PC-3 (cell line): ENCODE measurements at regions not wholly inside any gene's neighbourhood (a gene's known extent, or its start where the extent isn't known, plus 50 kb on each side); places are given as distances from the start of the nearest gene placed in this dataset.
A peak's percentile ranks its signal among the peaks of the same experiment; 100 is the strongest.

ENCODE experiments used
- ATAC-seq: fragments of 200-7000 bp; cut with Tn5 transposase; 2 replicates; pipeline ENCODE4 v1.9.1; 2020; ENCODE audit warnings: mild to moderate bottlenecking, moderate library complexity
- BruUV-seq: library from RNA; stranded (reverse); fragments of 400-500 nt; replicated peaks from 2 replicates; lab custom pipeline; 2021; lab: Mats Ljungman, UMichigan
- CTCF ChIA-PET: fragments of 300-600 bp; sonication (Branson Sonifier 250); formaldehyde crosslinking; loops from one replicate; lab custom pipeline; 2022; ENCODE audit warnings: antibody characterized with exemption; lab: Charles Lee
- POLR2A ChIA-PET: fragments of 300-600 bp; sonication (Branson Sonifier 250); formaldehyde crosslinking; loops from one replicate; lab custom pipeline; 2022; ENCODE audit warnings: antibody characterized with exemption; ENCODE audit not compliant: unreplicated experiment; lab: Charles Lee
- DNase-seq: peaks from one replicate; pipeline ENCODE4 v3.0.0-alpha.2; 2015
- H2AFZ ChIP-seq: fragments of 300-600 bp; sonication (generic); 2 replicates; pipeline ENCODE4 v1.6.0; 2016; ENCODE audit warnings: antibody characterized with exemption, low read length
- H3F3A ChIP-seq: fragments of 300-600 bp; sonication (generic); one replicate; pipeline ENCODE4 v1.6.0; 2017; ENCODE audit warnings: antibody characterized with exemption, low read length, control low read depth, mild to moderate bottlenecking; ENCODE audit not compliant: unreplicated experiment
- H3K27ac ChIP-seq: fragments of 300-600 bp; sonication (generic); 2 replicates; pipeline ENCODE4 v1.5.1; 2016; ENCODE audit warnings: mild to moderate bottlenecking, low read length
- H3K27me3 ChIP-seq: fragments of 300-600 bp; sonication (generic); 2 replicates; pipeline ENCODE4 v1.6.1; 2016; ENCODE audit warnings: low read length, mixed read lengths
- H3K36me3 ChIP-seq: fragments of 300-600 bp; sonication (generic); 2 replicates; pipeline ENCODE4 v1.6.1; 2016; ENCODE audit warnings: low read depth, mixed run types, low read length, mixed read lengths
- H3K4me1 ChIP-seq: fragments of 300-600 bp; sonication (generic); 2 replicates; pipeline ENCODE4 v1.5.1; 2016; ENCODE audit warnings: low read length; ENCODE audit not compliant: insufficient read depth
- H3K4me2 ChIP-seq: fragments of 300-600 bp; sonication (generic); 2 replicates; pipeline ENCODE4 v1.6.0; 2016; ENCODE audit warnings: low read length
- H3K4me3 ChIP-seq: fragments of 300-600 bp; sonication (generic); 2 replicates; pipeline ENCODE4 v1.5.1; 2016; ENCODE audit warnings: mild to moderate bottlenecking, low read length, mixed read lengths
- H3K79me2 ChIP-seq: fragments of 300-600 bp; sonication (generic); 2 replicates; pipeline ENCODE4 v1.6.1; 2017; ENCODE audit warnings: low read length, mixed read lengths
- H3K9ac ChIP-seq: fragments of 300-600 bp; sonication (generic); 2 replicates; pipeline ENCODE4 v1.6.0; 2016; ENCODE audit warnings: mild to moderate bottlenecking, low read length
- H3K9me2 ChIP-seq: fragments of 300-600 bp; sonication (generic); replicated peaks from 2 replicates; pipeline ENCODE4 v1.6.1; 2016; ENCODE audit warnings: mixed run types, low read length, mixed read lengths
- H3K9me3 ChIP-seq: fragments of 300-600 bp; sonication (generic); 2 replicates; pipeline ENCODE4 v1.6.1; 2016; ENCODE audit warnings: low read length, mixed read lengths
- H4K20me1 ChIP-seq: fragments of 300-600 bp; sonication (generic); 2 replicates; pipeline ENCODE4 v1.6.1; 2016; ENCODE audit warnings: low read length, mixed read lengths
- CTCF ChIP-seq: fragments of 300-600 bp; sonication (generic); conservative IDR thresholded peaks from 2 replicates; pipeline ENCODE4 v1.5.1; 2017; ENCODE audit warnings: antibody characterized with exemption, low read depth, mild to moderate bottlenecking, low read length
- EZH2 ChIP-seq: fragments of 300-600 bp; sonication (generic); IDR thresholded peaks from one replicate; pipeline ENCODE4 v1.6.1; 2017; ENCODE audit warnings: antibody characterized with exemption, mild to moderate bottlenecking, low read length; ENCODE audit not compliant: unreplicated experiment
- EZH2phosphoT487 ChIP-seq: fragments of 300-600 bp; sonication (generic); IDR thresholded peaks from 2 replicates; pipeline ENCODE4 v1.6.1; 2018; ENCODE audit warnings: mild to moderate bottlenecking, antibody characterized with exemption, low read length, borderline replicate concordance
- intact Hi-C: fragments of 100-400 bp; cut with micrococcal nuclease; formaldehyde crosslinking; loops from 2 replicates; pipeline ENCODE4 v1.9.0; 2023

GRCh38 chr2:203650860-203651613 lies 55.4 kb upstream of the CD28 start:
- Histone ChIP-seq H3K9me2 (no peaks in the 10 kb centered on the region), H4K20me1 (no peaks in the 10 kb centered on the region), H3K9me3 (no peaks in the 10 kb centered on the region), H3K4me2 (no peak overlapping the region), H3K4me3 (no peak overlapping the region), H3K27ac (no peak overlapping the region), H2AFZ (no peak overlapping the region), H3K4me1 (peaks cover 32% of the 10 kb centered on the region), H3F3A (no peaks in the 10 kb centered on the region), H3K79me2 (no peaks in the 10 kb centered on the region), H3K27me3 (no peaks in the 10 kb centered on the region), H3K9ac (no peak overlapping the region), H3K36me3 (no peaks in the 10 kb centered on the region)
- ATAC-seq = peak; percentile 76
- ChIA-PET CTCF (no interaction called here), POLR2A (no interaction called here)
- peak; percentile 80 for DNase-seq
- BruUV-seq = no TSS peak
- intact Hi-C loops = loop anchor here (1.0 kb wide), 4 partner anchors 116 to 258 kb away; partner anchors contain the start of gene RAPH1
- TF ChIP-seq EZH2phosphoT487 (no peak), EZH2 (no peak), CTCF (peak; percentile 78)

GRCh38 chr2:203651621-203652020 lies 54.8 kb upstream of the CD28 start:
- H2AFZ ChIP-seq = no peak overlapping the region
- BruUV-seq = no TSS peak
- H3K27ac ChIP-seq = no peak overlapping the region
- no peaks in the 10 kb centered on the region for H3K9me3 ChIP-seq
- H3K27me3 ChIP-seq = no peaks in the 10 kb centered on the region
- POLR2A ChIA-PET = no interaction called here
- intact Hi-C loops = loop anchor here (1.0 kb wide), 4 partner anchors 116 to 258 kb away; partner anchors contain the start of gene RAPH1
- H4K20me1 ChIP-seq = no peaks in the 10 kb centered on the region
- H3K79me2 ChIP-seq = no peaks in the 10 kb centered on the region
- DNase-seq = no peak
- no peaks in the 10 kb centered on the region for H3K9me2 ChIP-seq
- H3K4me1 ChIP-seq = peaks cover 32% of the 10 kb centered on the region
- TF ChIP-seq EZH2phosphoT487 (no peak), EZH2 (no peak), CTCF (peak; percentile 6; the same call in 1 of the 2 replicates)
- ATAC-seq = no peak
- no peak overlapping the region for H3K4me3 ChIP-seq
- CTCF ChIA-PET = no interaction called here
- no peaks in the 10 kb centered on the region for H3F3A ChIP-seq
- no peaks in the 10 kb centered on the region for H3K36me3 ChIP-seq
- no peak overlapping the region for H3K4me2 ChIP-seq
- no peak overlapping the region for H3K9ac ChIP-seq

- no peaks in the 10 kb centered on the region for H3K79me2 ChIP-seq
- H4K20me1 ChIP-seq = no peaks in the 10 kb centered on the region
- H3K36me3 ChIP-seq = no peaks in the 10 kb centered on the region
- H3K9me3 ChIP-seq = no peaks in the 10 kb centered on the region
- H3K4me1 ChIP-seq = peaks cover 14% of the 10 kb centered on the region
- no peak overlapping the region for H3K27ac ChIP-seq
- TF ChIP-seq EZH2phosphoT487 = no peak
- TF ChIP-seq EZH2 = no peak
- no peak for TF ChIP-seq CTCF
- CTCF ChIA-PET = interaction anchor here (1.0 kb wide), 1 partner anchor 246 kb away, joined by 9 read pairs; no protein-coding TSS in a partner anchor
- DNase-seq (no peak), ATAC-seq (no peak)
- H3K4me2 ChIP-seq = no peak overlapping the region
- no peaks in the 10 kb centered on the region for H3K9me2 ChIP-seq
- H3F3A ChIP-seq = no peaks in the 10 kb centered on the region
- POLR2A ChIA-PET = no interaction called here
- no peak overlapping the region for H3K4me3 ChIP-seq
- no peaks in the 10 kb centered on the region for H3K27me3 ChIP-seq
- BruUV-seq = no TSS peak
- intact Hi-C loops = no loop called here
- H3K9ac ChIP-seq = no peak overlapping the region
- no peak overlapping the region for H2AFZ ChIP-seq
Observed at GRCh38 chr2:203654826-203655225, 51.6 kb upstream of the CD28 start.
